Stimulated activated memory B cell treated with anti-CD40 and anti-IgM and Interleukin-4, amounts not matched to agents 10 μg/mL and 1 μg/mL and 100 μg/mL, for 72 hours (primary cell): ENCODE measurements at regions not wholly inside any gene's neighbourhood (a gene's known extent, or its start where the extent isn't known, plus 50 kb on each side); places are given as distances from the start of the nearest gene placed in this dataset.
"Not testable (repeated sequence)": the region's sequence is repeated elsewhere in the genome, so short reads cannot be mapped to it uniquely, and the experiment has no call there.

Source experiments
- ATAC-seq: fragments of 150-1000 bp; cut with Tn5 transposase; 2 replicates; pipeline ENCODE4 v1.10.0; 2021
- H3K27ac Mint-ChIP-seq: one replicate; pipeline ENCODE4 v1.8.0; 2022; ENCODE audit warnings: mild to moderate bottlenecking, mixed read lengths
- H3K27me3 Mint-ChIP-seq: one replicate; pipeline ENCODE4 v1.8.0; 2022; ENCODE audit warnings: mixed read lengths
- H3K36me3 Mint-ChIP-seq: one replicate; pipeline ENCODE4 v1.8.0; 2022; ENCODE audit warnings: mixed read lengths
- H3K4me1 Mint-ChIP-seq: one replicate; pipeline ENCODE4 v1.8.0; 2022; ENCODE audit warnings: mixed read lengths
- H3K4me3 Mint-ChIP-seq: one replicate; pipeline ENCODE4 v1.8.0; 2022; ENCODE audit warnings: mild to moderate bottlenecking, moderate library complexity, mixed read lengths
- H3K9me3 Mint-ChIP-seq: one replicate; pipeline ENCODE4 v1.8.0; 2022; ENCODE audit warnings: mixed read lengths

DNA sequence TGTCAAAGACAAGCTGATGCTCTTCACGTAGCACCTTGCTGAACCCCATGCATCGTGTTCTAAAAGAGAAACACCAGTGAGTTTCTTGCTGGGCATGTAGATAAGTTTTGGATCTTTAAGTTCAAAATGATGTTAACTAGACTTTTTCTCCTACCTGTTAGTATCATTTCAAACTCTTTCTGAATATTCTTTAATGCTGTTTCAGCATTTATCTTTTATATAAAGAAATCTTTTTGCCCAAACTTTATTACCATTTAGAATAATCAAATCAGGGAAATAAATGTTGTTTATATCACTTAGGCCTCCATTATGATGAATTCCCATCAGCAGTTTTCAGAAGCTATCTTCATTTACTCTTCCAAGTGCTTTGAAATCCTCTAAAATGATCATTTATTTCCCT lies 542.8 kb downstream of the CDH10 start:
- no peak overlapping the region for H3K4me3 Mint-ChIP-seq
- H3K27me3 Mint-ChIP-seq = no peaks in the 10 kb centered on the region
- ATAC-seq = no peak
- no peak overlapping the region for H3K27ac Mint-ChIP-seq
- H3K4me1 Mint-ChIP-seq = no peaks in the 10 kb centered on the region
- no peaks in the 10 kb centered on the region for H3K36me3 Mint-ChIP-seq
- H3K9me3 Mint-ChIP-seq = peaks cover 10% of the 10 kb centered on the region

DNA sequence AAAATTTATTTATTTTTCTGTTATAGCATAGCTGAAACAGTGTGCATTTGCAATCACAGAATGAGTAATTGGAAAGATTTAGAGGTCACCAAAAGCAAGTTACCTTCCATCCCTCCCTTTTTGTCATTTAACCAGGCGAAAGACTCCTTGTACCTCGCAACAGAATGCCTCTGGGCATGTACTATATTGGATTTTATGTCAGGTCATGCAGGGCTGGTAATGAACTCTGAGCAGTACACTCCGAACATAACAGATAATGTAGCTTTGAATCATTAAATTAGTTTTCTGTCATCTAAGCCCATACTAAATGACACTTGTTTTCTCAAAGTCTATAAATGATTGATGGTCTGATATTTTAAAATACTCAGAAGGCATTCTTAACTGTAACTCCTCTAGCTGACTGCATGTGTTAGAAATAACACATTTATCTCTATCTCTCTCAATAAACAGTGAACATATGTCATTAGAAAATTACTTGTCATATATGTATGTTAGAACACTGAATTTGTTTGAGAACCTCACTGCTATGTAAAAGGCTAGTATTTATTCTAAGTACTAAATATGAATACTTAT lies 541.2 kb downstream of the CDH10 start:
- Mint-ChIP-seq H3K27me3 (no peaks in the 10 kb centered on the region), H3K9me3 (peaks cover 7% of the 10 kb centered on the region), H3K4me1 (no peaks in the 10 kb centered on the region), H3K4me3 (no peak overlapping the region), H3K27ac (no peak overlapping the region), H3K36me3 (no peaks in the 10 kb centered on the region)
- no peak for ATAC-seq

DNA sequence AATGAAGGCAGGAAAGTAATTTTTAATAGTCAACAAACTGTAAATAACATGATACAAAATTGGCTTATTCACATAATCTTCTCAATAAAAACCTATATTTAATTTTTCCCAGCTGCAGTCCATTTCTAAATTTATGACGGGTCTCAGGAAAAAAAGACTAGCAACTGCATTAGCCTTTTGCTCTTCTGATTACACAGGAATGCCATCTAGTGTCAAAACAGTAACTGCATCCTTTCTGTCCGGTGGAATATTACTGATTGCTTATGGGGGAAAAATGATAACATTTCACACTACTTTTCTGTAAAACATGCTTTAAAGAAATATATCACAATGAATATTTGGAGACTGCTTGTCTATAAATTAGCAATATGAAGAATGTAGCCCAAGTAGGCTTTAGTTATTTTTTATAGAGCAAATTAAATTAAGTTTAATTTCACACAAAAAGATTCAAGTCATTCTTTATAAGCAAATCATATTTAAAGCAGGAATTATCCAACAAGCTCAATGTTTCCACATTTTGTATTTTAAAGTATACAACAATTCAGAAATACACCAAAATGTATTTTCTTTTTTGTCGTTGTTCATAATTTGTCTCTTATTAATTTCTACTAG lies 534.7 kb downstream of the CDH10 start:
- no peak for ATAC-seq
- H3K36me3 Mint-ChIP-seq = no peaks in the 10 kb centered on the region
- H3K27ac Mint-ChIP-seq = no peak overlapping the region
- H3K27me3 Mint-ChIP-seq = no peaks in the 10 kb centered on the region
- H3K9me3 Mint-ChIP-seq = peaks cover 6% of the 10 kb centered on the region
- H3K4me1 Mint-ChIP-seq = no peaks in the 10 kb centered on the region
- H3K4me3 Mint-ChIP-seq = no peak overlapping the region

DNA sequence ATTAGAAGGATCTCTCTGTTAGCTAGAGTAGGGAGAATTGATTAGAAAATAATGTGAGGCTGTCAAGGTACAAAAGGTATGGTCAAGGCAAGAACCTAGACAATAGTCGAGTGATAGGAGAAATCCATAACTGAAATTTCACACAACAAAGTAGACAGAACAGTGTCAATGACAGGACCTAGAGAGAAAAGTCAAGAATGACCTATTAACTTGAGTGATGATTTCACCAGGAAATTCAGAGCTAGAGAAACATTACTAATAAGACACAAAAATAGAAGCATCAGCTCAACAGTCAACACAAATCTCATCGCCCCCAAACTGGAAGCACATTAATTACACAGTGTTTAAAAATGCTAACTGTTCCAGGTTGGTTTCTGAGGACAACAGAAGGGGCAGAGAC lies 532.4 kb downstream of the CDH10 start:
- Mint-ChIP-seq H3K4me3 (no peak overlapping the region), H3K27me3 (no peaks in the 10 kb centered on the region), H3K9me3 (no peaks in the 10 kb centered on the region), H3K27ac (no peak overlapping the region), H3K4me1 (no peaks in the 10 kb centered on the region), H3K36me3 (no peaks in the 10 kb centered on the region)
- no peak for ATAC-seq

DNA sequence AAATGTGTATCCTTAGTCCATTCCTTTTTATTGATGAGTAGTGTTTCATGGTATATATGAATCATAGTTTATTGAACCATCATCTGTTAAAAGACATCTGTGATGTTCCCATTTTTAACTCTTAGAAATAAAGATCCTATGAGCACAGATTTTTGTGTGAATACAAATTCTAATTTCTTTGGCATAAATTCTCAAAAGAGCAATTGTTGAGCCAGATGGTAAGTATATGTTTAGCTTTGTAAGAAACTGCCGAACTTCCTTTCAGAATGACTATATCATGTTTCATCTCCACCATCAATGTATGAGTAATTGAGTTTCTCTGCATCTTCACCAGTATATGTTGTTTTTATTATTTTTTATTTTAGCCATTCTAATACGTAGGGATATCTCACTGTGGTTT lies 526.4 kb downstream of the CDH10 start:
- no peak overlapping the region for H3K27ac Mint-ChIP-seq
- H3K36me3 Mint-ChIP-seq = no peaks in the 10 kb centered on the region
- H3K4me3 Mint-ChIP-seq = no peak overlapping the region
- H3K9me3 Mint-ChIP-seq = peaks cover 6% of the 10 kb centered on the region
- H3K4me1 Mint-ChIP-seq = no peaks in the 10 kb centered on the region
- no peaks in the 10 kb centered on the region for H3K27me3 Mint-ChIP-seq
- ATAC-seq = no peak

DNA sequence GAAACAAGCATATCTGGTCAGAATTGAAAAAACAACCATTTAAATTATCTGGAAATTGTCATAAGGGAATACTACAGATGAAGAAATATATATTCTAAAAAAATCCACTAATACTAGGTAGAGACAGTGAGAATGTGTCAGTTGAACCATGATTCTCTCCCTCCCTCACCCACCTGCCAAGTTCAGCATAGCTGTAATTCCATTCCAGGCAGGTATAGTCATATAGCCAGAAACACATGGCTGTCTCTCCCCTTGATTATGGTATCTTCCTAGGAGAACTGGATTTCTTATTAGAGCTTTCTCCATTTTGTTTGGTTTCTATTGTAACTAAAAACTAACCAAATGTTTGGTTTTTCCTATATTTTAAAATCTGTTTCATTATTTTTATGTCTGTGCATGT lies 509.2 kb downstream of the CDH10 start:
- ATAC-seq = no peak
- Mint-ChIP-seq H3K4me1 (no peaks in the 10 kb centered on the region), H3K36me3 (no peaks in the 10 kb centered on the region), H3K9me3 (peaks cover 3% of the 10 kb centered on the region), H3K27me3 (no peaks in the 10 kb centered on the region), H3K27ac (no peak overlapping the region), H3K4me3 (no peak overlapping the region)

DNA sequence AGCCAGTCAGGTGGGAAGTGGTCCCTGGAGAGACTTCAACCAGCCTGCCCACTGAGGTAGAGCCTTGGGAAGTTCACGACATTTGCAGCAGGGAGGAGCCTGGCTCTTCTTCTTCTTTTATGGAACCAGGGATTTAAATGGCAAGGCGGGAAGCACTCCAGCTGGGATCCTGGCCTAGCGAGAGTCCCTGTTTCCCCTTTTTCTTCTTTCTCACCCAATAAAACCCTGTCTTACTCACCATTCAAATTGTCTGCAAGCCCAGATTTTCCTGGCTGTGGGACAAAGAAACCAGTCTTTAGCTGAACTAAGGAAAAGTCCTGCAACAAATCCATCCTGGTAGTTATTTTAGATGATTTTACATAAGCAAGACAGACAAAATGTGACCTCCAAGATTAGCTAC lies 503.7 kb downstream of the CDH10 start:
- Mint-ChIP-seq H3K4me3 (no peak overlapping the region), H3K9me3 (peaks cover 2% of the 10 kb centered on the region), H3K27ac (no peak overlapping the region), H3K36me3 (no peaks in the 10 kb centered on the region), H3K27me3 (no peaks in the 10 kb centered on the region), H3K4me1 (no peaks in the 10 kb centered on the region)
- ATAC-seq = no peak

DNA sequence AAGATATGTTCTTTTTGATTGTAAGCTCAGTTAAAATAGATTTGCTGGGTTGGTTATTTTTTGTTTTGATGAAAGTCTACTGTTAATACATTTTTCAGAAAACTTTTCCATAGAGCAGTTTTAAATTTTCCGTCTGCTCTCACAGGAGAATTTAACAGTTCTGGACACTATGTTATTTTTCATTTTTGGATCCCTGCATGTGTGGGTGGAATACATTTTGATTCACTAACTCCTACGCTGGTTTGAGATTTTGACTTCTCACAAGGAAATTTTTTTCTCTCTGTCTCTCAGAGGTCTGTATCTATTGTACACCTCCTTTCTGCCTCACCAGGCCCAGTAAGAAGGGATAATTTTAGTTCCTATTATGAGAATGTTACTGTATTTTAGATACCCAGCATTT lies 502.4 kb downstream of the CDH10 start:
- Mint-ChIP-seq H3K4me1 (no peaks in the 10 kb centered on the region), H3K27ac (no peak overlapping the region), H3K27me3 (no peaks in the 10 kb centered on the region), H3K4me3 (no peak overlapping the region), H3K36me3 (no peaks in the 10 kb centered on the region), H3K9me3 (peaks cover 2% of the 10 kb centered on the region)
- no peak for ATAC-seq

DNA sequence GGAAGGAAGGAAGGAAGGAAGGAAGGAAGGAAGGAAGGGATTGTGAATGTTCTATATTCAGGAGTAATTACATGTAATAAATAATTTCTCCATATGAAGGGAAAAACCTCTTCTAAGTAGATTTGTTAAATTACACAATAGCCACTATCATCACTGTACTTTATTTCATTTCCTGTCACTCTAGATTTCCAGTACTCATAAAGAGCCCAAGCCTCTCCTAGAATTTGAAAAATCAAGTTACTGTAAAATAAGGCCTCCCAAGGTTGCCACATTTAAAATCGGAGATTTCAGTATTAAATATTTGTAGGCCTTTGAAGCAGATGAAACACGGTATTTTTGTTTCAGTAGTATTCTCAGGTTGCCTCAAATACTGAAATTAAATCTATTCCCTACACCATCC lies 499.0 kb downstream of the CDH10 start:
- H3K36me3 Mint-ChIP-seq = no peaks in the 10 kb centered on the region
- ATAC-seq = no peak
- no peaks in the 10 kb centered on the region for H3K4me1 Mint-ChIP-seq
- H3K9me3 Mint-ChIP-seq = peaks cover 2% of the 10 kb centered on the region
- H3K27ac Mint-ChIP-seq = no peak overlapping the region
- H3K4me3 Mint-ChIP-seq = no peak overlapping the region
- no peaks in the 10 kb centered on the region for H3K27me3 Mint-ChIP-seq

DNA sequence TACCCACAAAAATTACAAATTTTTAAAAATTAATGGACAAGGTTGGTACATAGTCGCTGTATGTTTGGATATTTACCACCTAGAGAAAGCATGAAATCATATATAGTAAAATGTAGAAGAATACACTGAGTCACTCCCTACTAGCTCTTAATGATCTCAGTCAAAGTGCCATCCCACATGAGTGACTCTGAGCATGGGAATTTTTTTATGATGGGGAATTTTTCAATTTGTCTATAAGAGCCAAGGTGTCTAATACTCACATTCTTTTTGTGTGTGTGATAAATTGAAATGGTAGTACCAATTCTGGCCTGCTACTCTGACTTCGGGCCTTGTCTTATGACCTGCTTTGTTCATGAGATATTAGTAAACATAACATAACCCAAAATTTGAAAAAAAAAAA lies 483.2 kb downstream of the CDH10 start:
- Mint-ChIP-seq H3K27me3 (no peaks in the 10 kb centered on the region), H3K9me3 (peaks cover 12% of the 10 kb centered on the region), H3K27ac (no peak overlapping the region), H3K4me1 (no peaks in the 10 kb centered on the region), H3K36me3 (no peaks in the 10 kb centered on the region), H3K4me3 (no peak overlapping the region)
- no peak for ATAC-seq

DNA sequence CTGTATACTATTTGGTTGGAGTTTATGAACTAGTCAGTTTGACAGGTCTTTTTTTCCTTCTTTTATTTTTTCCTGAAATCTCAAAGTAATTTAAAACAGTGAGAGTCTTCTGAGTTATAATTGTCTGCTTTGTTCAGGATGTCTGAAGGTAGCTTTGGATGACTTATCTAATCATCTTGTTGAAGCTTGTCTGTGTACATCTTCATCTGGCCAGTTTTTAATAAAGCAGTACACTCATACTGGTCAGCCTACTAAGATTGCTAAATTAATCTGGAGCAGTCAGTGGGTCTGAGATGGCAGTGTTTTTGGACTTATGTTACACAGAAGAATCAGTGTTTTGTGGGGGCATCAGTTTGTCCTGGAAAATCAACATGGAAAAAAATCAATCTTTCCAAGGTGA lies 482.4 kb downstream of the CDH10 start:
- no peak for ATAC-seq
- no peaks in the 10 kb centered on the region for H3K27me3 Mint-ChIP-seq
- H3K4me1 Mint-ChIP-seq = no peaks in the 10 kb centered on the region
- H3K9me3 Mint-ChIP-seq = peaks cover 6% of the 10 kb centered on the region
- H3K36me3 Mint-ChIP-seq = no peaks in the 10 kb centered on the region
- H3K27ac Mint-ChIP-seq = no peak overlapping the region
- H3K4me3 Mint-ChIP-seq = no peak overlapping the region

DNA sequence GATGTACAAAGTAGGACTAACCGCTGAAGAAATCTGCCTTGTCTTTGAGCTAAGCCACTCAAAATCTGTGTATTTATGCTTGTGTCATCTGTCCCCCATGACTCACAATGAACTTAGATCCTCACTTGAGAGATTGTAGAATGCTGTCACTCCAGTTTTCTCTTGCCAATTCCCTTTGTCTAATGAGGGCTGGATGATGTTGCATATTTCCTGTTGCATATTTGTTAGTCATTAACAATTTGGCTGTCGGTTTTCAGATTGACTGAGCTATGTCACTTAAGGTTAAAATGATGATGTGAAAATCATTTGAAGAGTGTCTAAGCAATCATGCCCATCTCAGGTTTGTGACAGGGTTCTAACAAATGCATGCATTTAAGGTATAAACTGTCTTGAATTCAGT lies 481.7 kb downstream of the CDH10 start:
- ATAC-seq = no peak
- peaks cover 4% of the 10 kb centered on the region for H3K9me3 Mint-ChIP-seq
- no peak overlapping the region for H3K27ac Mint-ChIP-seq
- no peaks in the 10 kb centered on the region for H3K27me3 Mint-ChIP-seq
- no peak overlapping the region for H3K4me3 Mint-ChIP-seq
- H3K4me1 Mint-ChIP-seq = no peaks in the 10 kb centered on the region
- H3K36me3 Mint-ChIP-seq = no peaks in the 10 kb centered on the region

DNA sequence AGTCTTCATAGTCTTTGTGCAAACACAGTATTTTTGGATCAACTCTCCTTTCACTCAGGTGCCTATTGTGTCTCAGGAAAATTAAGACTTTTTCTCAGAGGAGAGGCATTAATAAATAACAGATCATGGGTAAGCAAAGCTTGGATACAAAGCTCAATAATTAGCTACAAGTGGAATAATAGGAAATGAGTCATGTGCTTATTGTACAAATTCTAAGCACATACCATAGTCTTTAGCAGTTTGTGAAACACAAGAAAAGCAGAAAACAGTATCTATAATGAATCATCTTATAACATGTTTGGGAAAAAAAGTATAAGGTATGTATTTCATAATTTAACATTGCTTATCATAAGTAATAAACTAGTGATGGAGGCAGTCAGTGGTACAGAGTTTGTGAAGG lies 477.0 kb downstream of the CDH10 start:
- no peaks in the 10 kb centered on the region for H3K27me3 Mint-ChIP-seq
- H3K4me1 Mint-ChIP-seq = no peaks in the 10 kb centered on the region
- H3K4me3 Mint-ChIP-seq = no peak overlapping the region
- H3K9me3 Mint-ChIP-seq = peaks cover 3% of the 10 kb centered on the region
- no peak for ATAC-seq
- H3K27ac Mint-ChIP-seq = no peak overlapping the region
- no peaks in the 10 kb centered on the region for H3K36me3 Mint-ChIP-seq

DNA sequence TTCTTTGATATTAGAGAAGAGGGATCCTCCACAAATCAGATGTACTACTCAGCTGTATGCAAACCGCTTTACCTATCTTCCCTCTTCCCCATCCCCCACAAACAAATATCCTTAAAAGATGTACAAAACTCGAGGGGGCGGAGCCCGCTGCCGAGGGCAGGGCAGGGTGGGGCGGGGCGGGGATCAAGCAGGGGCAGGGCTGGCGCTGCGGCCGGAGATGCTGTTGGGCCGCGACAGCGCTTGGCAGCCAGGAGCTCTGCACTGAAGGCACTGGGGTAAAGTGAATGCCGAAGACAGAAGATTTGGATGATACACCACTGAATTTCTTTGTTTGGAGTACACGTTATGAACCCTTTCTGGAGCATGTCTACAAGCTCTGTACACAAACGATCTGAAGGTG lies 474.8 kb downstream of the CDH10 start:
- Mint-ChIP-seq H3K36me3 (no peaks in the 10 kb centered on the region), H3K27ac (no peak overlapping the region), H3K27me3 (no peaks in the 10 kb centered on the region), H3K4me3 (no peak overlapping the region), H3K9me3 (peaks cover 3% of the 10 kb centered on the region), H3K4me1 (no peaks in the 10 kb centered on the region)
- ATAC-seq = no peak

DNA sequence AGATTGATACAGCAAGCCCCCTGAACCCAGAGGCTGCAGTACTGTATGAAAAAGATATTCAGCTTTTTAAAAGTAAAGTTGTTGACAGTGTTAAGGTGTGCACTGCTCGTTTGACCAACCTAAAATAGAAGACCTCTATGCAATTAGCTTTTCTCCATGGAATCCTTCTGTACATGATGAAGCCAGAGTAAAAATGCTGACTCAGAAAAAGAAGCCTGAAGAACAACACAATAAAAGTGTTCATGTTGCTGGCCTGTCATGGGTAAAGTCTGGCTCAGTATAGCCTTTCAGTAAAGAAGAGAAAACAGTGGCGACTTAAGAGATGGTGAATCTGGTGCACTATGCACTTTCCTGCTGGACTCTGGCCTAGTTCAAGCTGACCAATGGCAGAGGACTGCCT lies 473.8 kb downstream of the CDH10 start:
- H3K4me1 Mint-ChIP-seq, H3K27ac Mint-ChIP-seq, ATAC-seq, H3K36me3 Mint-ChIP-seq, H3K9me3 Mint-ChIP-seq, H3K27me3 Mint-ChIP-seq, H3K4me3 Mint-ChIP-seq: not testable (repeated sequence)

DNA sequence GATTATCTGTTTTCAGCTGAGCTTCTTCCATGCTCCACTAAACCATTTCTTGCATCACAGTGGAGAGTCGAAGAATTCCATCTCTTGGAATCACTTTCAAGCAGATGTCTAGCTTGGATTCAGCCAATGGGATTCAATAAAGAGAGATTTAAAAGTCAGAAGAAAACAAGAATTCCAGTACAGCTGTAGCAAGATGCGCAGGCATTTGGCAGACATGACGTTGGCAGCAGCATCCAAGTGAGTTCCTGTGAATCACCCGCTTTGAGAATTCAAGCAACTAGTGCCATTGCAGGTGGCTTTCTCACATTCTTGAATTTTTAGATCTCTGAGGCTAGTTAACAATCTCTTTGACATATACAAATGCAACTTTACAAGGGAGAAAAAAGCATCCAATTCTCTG lies 467.0 kb downstream of the CDH10 start:
- ATAC-seq = no peak
- Mint-ChIP-seq H3K4me3 (no peak overlapping the region), H3K27ac (no peak overlapping the region), H3K36me3 (no peaks in the 10 kb centered on the region), H3K9me3 (no peaks in the 10 kb centered on the region), H3K4me1 (no peaks in the 10 kb centered on the region), H3K27me3 (no peaks in the 10 kb centered on the region)

DNA sequence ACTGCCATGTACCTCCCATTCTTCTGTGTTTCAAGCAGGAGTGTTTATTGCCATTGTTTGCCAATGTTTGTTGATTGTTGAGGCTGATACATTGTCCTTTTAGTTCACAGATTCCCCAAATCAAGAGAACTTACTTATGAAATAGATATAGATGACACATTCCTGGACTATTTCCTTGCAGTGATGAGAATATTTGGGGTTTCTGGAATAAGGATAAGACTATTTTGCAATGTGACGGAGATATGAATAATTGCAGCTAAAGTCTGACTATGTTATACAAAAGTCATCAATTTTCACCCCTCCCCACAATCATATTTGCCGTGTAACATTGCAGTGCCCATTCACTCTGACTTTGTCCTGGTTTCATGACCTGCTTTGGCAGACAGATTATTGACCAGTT lies 460.8 kb downstream of the CDH10 start:
- no peaks in the 10 kb centered on the region for H3K27me3 Mint-ChIP-seq
- no peak for ATAC-seq
- H3K27ac Mint-ChIP-seq = no peak overlapping the region
- peaks cover 3% of the 10 kb centered on the region for H3K9me3 Mint-ChIP-seq
- no peaks in the 10 kb centered on the region for H3K4me1 Mint-ChIP-seq
- no peak overlapping the region for H3K4me3 Mint-ChIP-seq
- no peaks in the 10 kb centered on the region for H3K36me3 Mint-ChIP-seq
